Nephron progenitor cell (in vitro differentiated cells): ENCODE measurements at regions not wholly inside any gene's neighbourhood (a gene's known extent, or its start where the extent isn't known, plus 50 kb on each side); places are given as distances from the start of the nearest gene placed in this dataset.
"Not testable (repeated sequence)": the region's sequence is repeated elsewhere in the genome, so short reads cannot be mapped to it uniquely, and the experiment has no call there.

Experiments
- DNase-seq: peaks from one replicate; pipeline ENCODE4 v3.0.0; 2021
- H3K27ac Mint-ChIP-seq: 2 replicates; pipeline ENCODE4 v1.8.0; 2021; ENCODE audit warnings: mild to moderate bottlenecking, moderate library complexity, mixed read lengths
- H3K27me3 Mint-ChIP-seq: 2 replicates; pipeline ENCODE4 v1.8.0; 2021; ENCODE audit warnings: mild to moderate bottlenecking, low read depth, mixed read lengths; ENCODE audit not compliant: poor library complexity
- H3K36me3 Mint-ChIP-seq: 2 replicates; pipeline ENCODE4 v1.8.0; 2021; ENCODE audit warnings: low read depth, mixed read lengths
- H3K4me1 Mint-ChIP-seq: 2 replicates; pipeline ENCODE4 v1.8.0; 2021; ENCODE audit warnings: mixed read lengths
- H3K4me3 Mint-ChIP-seq: 2 replicates; pipeline ENCODE4 v1.8.0; 2021; ENCODE audit warnings: mild to moderate bottlenecking, moderate library complexity, mixed read lengths
- H3K9me3 Mint-ChIP-seq: 2 replicates; pipeline ENCODE4 v1.8.0; 2021; ENCODE audit warnings: mild to moderate bottlenecking, moderate library complexity, mixed read lengths
- TF ChIP-seq, protein P1 (sequence below): fragments of 200-600 bp; sonication (generic); IDR thresholded peaks from 2 replicates; pipeline ENCODE4 v1.5.0; 2021; ENCODE audit warnings: antibody characterized with exemption

DNA sequence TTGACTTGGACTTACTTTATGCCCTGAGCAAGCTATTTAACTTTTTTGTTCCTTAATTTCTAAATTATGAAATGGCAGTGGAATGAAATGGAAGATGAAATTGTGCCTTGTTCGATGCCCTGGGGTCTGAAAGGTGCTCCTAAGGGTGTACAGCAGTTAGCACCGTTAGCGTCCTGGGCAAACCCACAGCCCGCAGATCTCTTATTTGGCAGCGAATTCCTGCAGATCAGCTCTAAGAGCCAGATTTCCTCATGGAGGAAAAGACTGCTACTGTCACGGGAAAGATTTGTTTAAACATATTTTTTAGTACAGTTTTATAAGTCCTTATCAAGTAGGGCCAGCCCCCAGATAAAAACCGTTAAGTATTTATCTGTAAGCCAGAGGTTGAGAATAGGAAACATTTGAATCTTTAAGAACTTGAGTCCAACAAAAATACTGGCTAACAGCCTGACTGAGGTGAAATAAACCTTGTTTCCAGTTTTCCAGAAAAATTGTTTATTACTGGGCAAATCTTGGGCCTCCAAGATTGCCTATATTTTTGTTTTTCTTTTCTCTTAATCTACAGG is 216.5 kb upstream of the DMRT1 start:
- Mint-ChIP-seq H3K27me3 (peaks cover 3% of the 10 kb centered on the region), H3K36me3 (peaks cover 12% of the 10 kb centered on the region), H3K27ac (peak overlapping the region; percentile 93), H3K4me3 (no peak overlapping the region), H3K4me1 (peaks cover 58% of the 10 kb centered on the region), H3K9me3 (peaks cover 6% of the 10 kb centered on the region)
- DNase-seq, result no peak
- TF ChIP-seq, protein P1, sequence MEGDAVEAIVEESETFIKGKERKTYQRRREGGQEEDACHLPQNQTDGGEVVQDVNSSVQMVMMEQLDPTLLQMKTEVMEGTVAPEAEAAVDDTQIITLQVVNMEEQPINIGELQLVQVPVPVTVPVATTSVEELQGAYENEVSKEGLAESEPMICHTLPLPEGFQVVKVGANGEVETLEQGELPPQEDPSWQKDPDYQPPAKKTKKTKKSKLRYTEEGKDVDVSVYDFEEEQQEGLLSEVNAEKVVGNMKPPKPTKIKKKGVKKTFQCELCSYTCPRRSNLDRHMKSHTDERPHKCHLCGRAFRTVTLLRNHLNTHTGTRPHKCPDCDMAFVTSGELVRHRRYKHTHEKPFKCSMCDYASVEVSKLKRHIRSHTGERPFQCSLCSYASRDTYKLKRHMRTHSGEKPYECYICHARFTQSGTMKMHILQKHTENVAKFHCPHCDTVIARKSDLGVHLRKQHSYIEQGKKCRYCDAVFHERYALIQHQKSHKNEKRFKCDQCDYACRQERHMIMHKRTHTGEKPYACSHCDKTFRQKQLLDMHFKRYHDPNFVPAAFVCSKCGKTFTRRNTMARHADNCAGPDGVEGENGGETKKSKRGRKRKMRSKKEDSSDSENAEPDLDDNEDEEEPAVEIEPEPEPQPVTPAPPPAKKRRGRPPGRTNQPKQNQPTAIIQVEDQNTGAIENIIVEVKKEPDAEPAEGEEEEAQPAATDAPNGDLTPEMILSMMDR, result no peak

DNA sequence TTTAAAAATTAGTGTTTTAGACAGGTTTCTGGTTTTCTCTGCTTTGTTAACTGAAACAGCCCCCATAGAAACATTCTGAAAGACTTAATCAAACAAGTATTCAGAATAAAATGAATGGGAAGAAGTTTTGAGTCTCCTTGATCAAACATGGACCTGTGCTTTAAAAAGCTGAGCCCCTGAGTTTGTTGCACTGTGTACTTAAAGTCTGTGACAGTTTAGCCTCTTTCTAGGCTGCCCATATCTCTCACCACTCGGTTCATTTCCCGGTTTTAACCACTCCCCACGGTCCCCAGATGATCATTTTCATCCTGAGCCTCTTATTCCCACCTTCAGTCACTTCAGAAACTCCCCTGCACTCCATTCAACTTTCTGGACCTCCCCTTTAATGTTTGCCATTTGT is 215.9 kb upstream of the DMRT1 start:
- peaks cover 6% of the 10 kb centered on the region for H3K27me3 Mint-ChIP-seq
- DNase-seq, result no peak
- H3K4me3 Mint-ChIP-seq, result peak overlapping the region; percentile 10

DNA sequence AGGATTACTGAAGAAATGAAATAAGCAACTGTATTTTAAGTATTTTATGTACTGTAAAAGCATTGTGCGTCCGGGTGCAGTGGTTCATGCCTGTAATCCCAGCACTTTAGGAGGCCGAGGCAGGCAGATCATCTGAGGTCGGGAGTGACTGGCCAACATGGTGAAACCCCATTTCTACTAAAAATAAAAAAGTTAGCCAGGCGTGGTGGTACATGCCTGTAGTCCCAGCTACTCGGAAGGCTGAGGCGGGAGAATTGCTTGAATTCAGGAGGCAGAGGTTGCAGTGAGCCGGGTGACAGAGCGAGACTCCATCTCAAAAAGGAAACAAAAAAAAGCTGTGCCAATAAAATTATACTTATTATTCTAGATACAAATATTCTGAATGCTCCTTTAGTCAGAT is 215.4 kb upstream of the DMRT1 start:
- Mint-ChIP-seq H3K4me3 (peak overlapping the region; percentile 10), H3K27ac (peak overlapping the region; percentile 93), H3K36me3 (peaks cover 12% of the 10 kb centered on the region), H3K4me1 (peaks cover 58% of the 10 kb centered on the region)
- not testable (repeated sequence) for H3K9me3 Mint-ChIP-seq, DNase-seq, H3K27me3 Mint-ChIP-seq

More for the DNA sequence above, 215.9 kb upstream of the DMRT1 start:
- TF ChIP-seq, protein P1, result no peak
- Mint-ChIP-seq H3K36me3 (peaks cover 12% of the 10 kb centered on the region), H3K9me3 (peaks cover 7% of the 10 kb centered on the region), H3K4me1 (peaks cover 58% of the 10 kb centered on the region), H3K27ac (peak overlapping the region; percentile 93)

DNA sequence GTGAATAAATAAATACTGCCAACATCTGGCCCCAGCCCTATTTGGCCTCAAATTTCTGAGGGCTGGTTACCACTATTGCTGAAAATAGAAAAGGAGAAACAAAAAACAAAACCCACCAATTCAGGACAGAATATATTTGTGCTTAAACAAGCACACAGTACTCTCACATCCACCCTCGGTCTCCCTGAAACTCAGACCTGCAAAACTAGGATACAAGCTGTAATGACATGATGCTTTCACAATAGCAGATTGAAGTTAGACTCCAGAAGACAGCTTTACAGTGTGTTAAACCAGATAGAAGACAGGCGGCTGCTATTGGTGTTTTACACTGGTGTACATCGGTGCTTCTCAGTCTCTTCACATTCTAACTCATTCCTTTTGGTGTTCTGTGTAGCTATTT is 214.9 kb upstream of the DMRT1 start:
- Mint-ChIP-seq H3K27ac (peak overlapping the region; percentile 49), H3K4me3 (no peak overlapping the region), H3K27me3 (peaks cover 6% of the 10 kb centered on the region), H3K4me1 (peaks cover 53% of the 10 kb centered on the region), H3K9me3 (peaks cover 7% of the 10 kb centered on the region), H3K36me3 (peaks cover 10% of the 10 kb centered on the region)
- TF ChIP-seq, protein P1, result no peak
- no peak for DNase-seq

DNA sequence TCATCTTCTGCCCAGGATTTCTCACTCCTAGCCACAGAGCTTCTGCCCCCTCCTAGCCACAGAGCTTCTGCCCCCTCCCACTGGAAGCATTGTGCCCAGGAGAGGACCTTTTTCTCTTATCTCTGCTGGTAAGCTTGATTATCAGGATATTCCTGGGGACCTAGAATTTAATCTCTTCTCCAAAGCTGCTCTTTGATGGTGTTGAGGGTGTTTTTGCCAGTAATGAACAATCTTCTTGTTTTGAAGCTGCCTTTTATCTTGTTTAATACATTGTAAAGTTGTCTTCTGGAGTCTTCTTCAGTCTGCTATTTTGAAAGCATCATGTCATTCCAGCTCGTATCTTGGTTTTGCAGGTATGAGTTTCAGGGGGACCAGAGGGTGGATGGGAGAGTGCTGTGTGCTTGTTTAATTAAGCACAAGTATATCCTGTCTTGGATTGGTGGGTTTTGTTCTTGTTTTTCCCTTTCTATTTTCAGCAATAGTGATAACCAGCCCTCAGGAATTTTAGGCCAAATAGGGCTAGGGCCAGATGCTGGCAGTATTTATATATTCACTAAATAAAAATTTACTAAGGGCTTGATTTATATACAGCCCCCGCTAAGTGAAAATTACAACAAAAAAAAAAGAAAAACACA is 214.0 kb upstream of the DMRT1 start:
- H3K27me3 Mint-ChIP-seq, result peaks cover 6% of the 10 kb centered on the region
- TF ChIP-seq, protein P1, result no peak
- peaks cover 46% of the 10 kb centered on the region for H3K4me1 Mint-ChIP-seq
- H3K4me3 Mint-ChIP-seq, result no peak overlapping the region
- H3K9me3 Mint-ChIP-seq, result peaks cover 14% of the 10 kb centered on the region
- no peak for DNase-seq
- H3K36me3 Mint-ChIP-seq, result peaks cover 13% of the 10 kb centered on the region
- peak overlapping the region; percentile 53 for H3K27ac Mint-ChIP-seq

DNA sequence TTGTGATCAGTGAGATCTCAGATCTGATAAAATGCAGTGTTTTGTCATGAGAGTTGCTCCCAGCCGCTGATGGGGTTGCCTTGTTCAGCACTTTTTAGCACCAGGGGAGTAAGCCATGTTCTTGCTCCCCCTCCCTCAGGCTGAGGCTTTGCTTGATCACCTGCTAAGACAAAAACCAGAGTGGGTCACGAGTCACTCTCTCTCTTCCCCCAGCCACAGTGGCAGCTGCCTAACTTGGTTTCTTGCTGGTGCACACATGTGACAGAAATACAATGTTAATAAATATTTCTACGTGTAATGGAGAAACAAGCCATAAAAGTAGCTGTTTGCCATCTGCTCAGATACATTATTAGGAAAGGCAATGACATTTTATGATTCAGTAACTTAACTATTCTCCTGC is 212.4 kb upstream of the DMRT1 start:
- no peak overlapping the region for H3K4me3 Mint-ChIP-seq
- H3K4me1 Mint-ChIP-seq, result peaks cover 42% of the 10 kb centered on the region
- peaks cover 19% of the 10 kb centered on the region for H3K36me3 Mint-ChIP-seq
- DNase-seq, result no peak
- TF ChIP-seq, protein P1, result no peak
- H3K27me3 Mint-ChIP-seq, result peaks cover 6% of the 10 kb centered on the region
- peak overlapping the region; percentile 22 for H3K27ac Mint-ChIP-seq
- H3K9me3 Mint-ChIP-seq, result peaks cover 29% of the 10 kb centered on the region
